ENCODE measurements at regions not wholly inside any gene's neighbourhood (a gene's known extent, or its start where the extent isn't known, plus 50 kb on each side); places are given as distances from the start of the nearest gene placed in this dataset.

DNA sequence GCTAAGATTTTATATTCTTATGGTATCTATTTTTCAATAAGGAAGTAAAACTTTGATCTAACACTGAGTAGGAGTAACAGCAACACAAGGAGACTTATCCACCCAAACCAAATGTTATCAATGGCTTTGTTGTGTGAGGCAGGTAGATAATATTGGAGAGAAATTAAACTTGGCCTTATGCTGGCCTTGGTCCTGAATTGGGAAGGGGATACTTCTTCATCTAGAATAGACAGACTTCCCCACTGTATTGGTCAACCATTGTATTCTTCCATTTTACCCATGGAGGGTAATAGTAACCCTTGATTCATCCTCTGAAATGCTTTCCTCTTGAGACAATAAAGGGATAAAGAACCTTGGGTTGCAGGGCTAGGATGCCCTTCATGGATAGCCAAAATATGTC is 76.3 kb upstream of the ANKFN1 start (continued):
- TF ChIP-seq ZBTB43 (CRISPR knock-in tag; IDR thresholded peaks at IDR 0.05) (no peak), ERG (CRISPR knock-in tag; IDR thresholded peaks at IDR 0.05) (no peak)

DNA sequence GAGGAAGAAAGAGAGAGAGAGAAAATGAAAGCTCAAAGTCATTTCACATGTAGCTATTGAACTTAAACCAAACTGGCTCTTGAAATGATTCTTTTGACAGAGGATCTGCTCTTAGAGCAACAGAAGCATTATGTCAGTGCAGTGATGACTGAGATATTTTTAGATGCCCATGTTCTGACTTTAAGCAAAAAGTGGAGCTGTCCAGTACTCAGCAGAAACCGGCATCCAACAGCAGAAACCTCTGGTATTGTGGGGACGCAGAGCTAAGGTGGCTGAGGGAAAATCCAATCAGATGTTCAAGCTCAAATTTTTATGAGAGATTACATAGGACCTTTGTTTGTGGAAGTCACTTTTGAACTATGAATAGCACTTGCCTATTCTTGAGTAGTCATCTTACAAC is 69.8 kb upstream of the ANKFN1 start:
- no peak overlapping the region for H3K27ac Mint-ChIP-seq
- H3K4me3 Mint-ChIP-seq: no peak overlapping the region
- POLR2A ChIA-PET: no interaction called here
- peaks cover 13% of the 10 kb centered on the region for H3K9me3 Mint-ChIP-seq
- TF ChIP-seq JUN (CRISPR knock-in tag; IDR thresholded peaks at IDR 0.05) (no peak), SMAD3 (CRISPR knock-in tag; IDR thresholded peaks at IDR 0.05; ENCODE audit: borderline replicate concordance) (no peak), ZNF416 (CRISPR knock-in tag; IDR thresholded peaks at IDR 0.05) (no peak), E2F1 (CRISPR knock-in tag; IDR thresholded peaks at IDR 0.05) (no peak), ZNF121 (CRISPR knock-in tag; IDR thresholded peaks at IDR 0.05) (no peak), ZNF396 (CRISPR knock-in tag; IDR thresholded peaks at IDR 0.05; ENCODE audit: borderline replicate concordance) (no peak), TEAD4 (CRISPR knock-in tag; IDR thresholded peaks at IDR 0.05) (no peak), GTF2I (CRISPR knock-in tag; conservative IDR thresholded peaks at IDR 0.05) (no peak), SOX15 (CRISPR knock-in tag; IDR thresholded peaks at IDR 0.05) (no peak), KAT7 (CRISPR knock-in tag; IDR thresholded peaks at IDR 0.05; ENCODE audit: borderline replicate concordance) (no peak)
- TF ChIP-seq, protein P1, sequence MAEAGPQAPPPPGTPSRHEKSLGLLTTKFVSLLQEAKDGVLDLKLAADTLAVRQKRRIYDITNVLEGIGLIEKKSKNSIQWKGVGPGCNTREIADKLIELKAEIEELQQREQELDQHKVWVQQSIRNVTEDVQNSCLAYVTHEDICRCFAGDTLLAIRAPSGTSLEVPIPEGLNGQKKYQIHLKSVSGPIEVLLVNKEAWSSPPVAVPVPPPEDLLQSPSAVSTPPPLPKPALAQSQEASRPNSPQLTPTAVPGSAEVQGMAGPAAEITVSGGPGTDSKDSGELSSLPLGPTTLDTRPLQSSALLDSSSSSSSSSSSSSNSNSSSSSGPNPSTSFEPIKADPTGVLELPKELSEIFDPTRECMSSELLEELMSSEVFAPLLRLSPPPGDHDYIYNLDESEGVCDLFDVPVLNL (CRISPR knock-in tag; IDR thresholded peaks at IDR 0.05; ENCODE audit: borderline replicate concordance, low read depth): no peak
- TF ChIP-seq, protein P2, sequence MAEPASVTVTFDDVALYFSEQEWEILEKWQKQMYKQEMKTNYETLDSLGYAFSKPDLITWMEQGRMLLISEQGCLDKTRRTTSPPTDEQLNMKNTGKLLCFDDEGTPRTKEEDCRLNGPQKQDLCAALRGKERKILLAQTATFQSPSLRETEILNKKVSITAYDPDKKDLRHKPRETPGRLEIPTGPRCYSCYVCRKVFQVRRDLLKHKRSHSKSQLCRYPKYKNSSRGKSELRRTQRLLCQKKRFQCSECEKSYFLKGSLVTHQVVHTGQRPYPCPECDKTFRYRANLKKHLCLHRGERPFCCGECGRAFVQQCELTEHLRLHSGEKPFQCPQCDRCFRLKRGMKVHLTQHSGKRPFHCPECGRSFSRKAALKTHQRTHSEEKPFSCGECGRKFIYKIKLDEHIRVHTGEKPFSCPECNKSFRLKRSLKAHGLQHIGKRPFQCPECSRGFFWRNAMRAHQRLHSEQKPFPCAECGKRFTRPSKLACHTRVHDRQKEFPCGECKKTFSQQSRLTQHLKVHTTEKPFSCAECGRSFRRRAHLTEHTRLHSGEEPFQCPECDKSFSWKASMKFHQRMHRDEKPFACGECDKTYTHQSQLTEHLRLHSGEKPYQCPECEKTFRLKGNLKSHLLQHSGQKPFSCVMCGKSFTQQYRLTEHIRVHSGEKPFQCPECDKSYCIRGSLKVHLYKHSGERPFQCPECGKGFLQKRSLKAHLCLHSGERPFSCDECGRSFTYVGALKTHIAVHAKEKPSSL (CRISPR knock-in tag; conservative IDR thresholded peaks at IDR 0.05): no peak
- TF ChIP-seq, protein P3, sequence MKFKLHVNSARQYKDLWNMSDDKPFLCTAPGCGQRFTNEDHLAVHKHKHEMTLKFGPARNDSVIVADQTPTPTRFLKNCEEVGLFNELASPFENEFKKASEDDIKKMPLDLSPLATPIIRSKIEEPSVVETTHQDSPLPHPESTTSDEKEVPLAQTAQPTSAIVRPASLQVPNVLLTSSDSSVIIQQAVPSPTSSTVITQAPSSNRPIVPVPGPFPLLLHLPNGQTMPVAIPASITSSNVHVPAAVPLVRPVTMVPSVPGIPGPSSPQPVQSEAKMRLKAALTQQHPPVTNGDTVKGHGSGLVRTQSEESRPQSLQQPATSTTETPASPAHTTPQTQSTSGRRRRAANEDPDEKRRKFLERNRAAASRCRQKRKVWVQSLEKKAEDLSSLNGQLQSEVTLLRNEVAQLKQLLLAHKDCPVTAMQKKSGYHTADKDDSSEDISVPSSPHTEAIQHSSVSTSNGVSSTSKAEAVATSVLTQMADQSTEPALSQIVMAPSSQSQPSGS (CRISPR knock-in tag; IDR thresholded peaks at IDR 0.05; ENCODE audit: borderline replicate concordance, low read depth): no peak
- DNase-seq (ENCODE audit: low spot score): no peak
- CTCF ChIA-PET: no interaction called here
- peaks cover 3% of the 10 kb centered on the region; the same call in 1 of the 2 replicates for H3K36me3 Mint-ChIP-seq
- no peak for ATAC-seq
- H3K27me3 Mint-ChIP-seq (ENCODE audit: low read depth): no peaks in the 10 kb centered on the region
- H3K4me1 Mint-ChIP-seq: no peaks in the 10 kb centered on the region
